ENCODE measurements at regions not wholly inside any gene's neighbourhood (a gene's known extent, or its start where the extent isn't known, plus 50 kb on each side); places are given as distances from the start of the nearest gene placed in this dataset.

- H3K27ac Mint-ChIP-seq: no peak overlapping the region
- 83% methylated on average over 2 of the region's 4 CpGs for WGBS (ENCODE audit: insufficient coverage)
- peaks cover 24 to 27% of the 10 kb centered on the region in 2 donors for H3K9me3 Mint-ChIP-seq
- Histone ChIP-seq H3K27ac (ENCODE audit: low read length) (no peak overlapping the region), H3K4me1 (ENCODE audit: control insufficient read depth, insufficient read depth, low read length) (no peaks in the 10 kb centered on the region), H3K36me3 (ENCODE audit: control insufficient read depth, insufficient read depth, low read length) (no peaks in the 10 kb centered on the region), H3K9me3 (ENCODE audit: control insufficient read depth, insufficient read depth, low read length) (no peaks in the 10 kb centered on the region), H3K27me3 (ENCODE audit: control insufficient read depth, insufficient read depth, low read length) (no peaks in the 10 kb centered on the region), H3K4me3 (ENCODE audit: low read length) (no peak overlapping the region)
- no peak for ATAC-seq
- DNase-seq: no peak
- H3K36me3 Mint-ChIP-seq: no peaks in the 10 kb centered on the region
- TF ChIP-seq CTCF (IDR thresholded peaks at IDR 0.05): no peak
- no peak overlapping the region for H3K4me3 Mint-ChIP-seq
- no peaks in the 10 kb centered on the region for H3K27me3 Mint-ChIP-seq (ENCODE audit: low read depth in 2 of 2)
- intact Hi-C loops (cut with micrococcal nuclease): no loop called here
- no peaks in the 10 kb centered on the region for H3K4me1 Mint-ChIP-seq
These were observed 413.0 kb downstream of the GABRB3 start for GRCh38 chr15:26359855-26360254.

GRCh38 chr15:26358708-26359107 lies 414.2 kb downstream of the GABRB3 start:
- Mint-ChIP-seq H3K4me1 (no peaks in the 10 kb centered on the region), H3K27ac (no peak overlapping the region), H3K4me3 (no peak overlapping the region), H3K9me3 (peaks cover 24 to 27% of the 10 kb centered on the region in 2 donors), H3K36me3 (no peaks in the 10 kb centered on the region), H3K27me3 (ENCODE audit: low read depth in 2 of 2) (no peaks in the 10 kb centered on the region)
- Histone ChIP-seq H3K36me3 (ENCODE audit: control insufficient read depth, insufficient read depth, low read length) (no peaks in the 10 kb centered on the region), H3K27ac (ENCODE audit: low read length) (no peak overlapping the region), H3K4me3 (ENCODE audit: low read length) (no peak overlapping the region), H3K4me1 (ENCODE audit: control insufficient read depth, insufficient read depth, low read length) (no peaks in the 10 kb centered on the region), H3K9me3 (ENCODE audit: control insufficient read depth, insufficient read depth, low read length) (no peaks in the 10 kb centered on the region), H3K27me3 (ENCODE audit: control insufficient read depth, insufficient read depth, low read length) (no peaks in the 10 kb centered on the region)
- intact Hi-C loops (cut with micrococcal nuclease): no loop called here
- TF ChIP-seq CTCF (IDR thresholded peaks at IDR 0.05): no peak
- DNase-seq (no peak), ATAC-seq (no peak)
- WGBS (ENCODE audit: insufficient coverage): 8% methylated on average over 3 of the region's 3 CpGs

- H3K36me3 Mint-ChIP-seq: no peaks in the 10 kb centered on the region
- H3K27me3 Mint-ChIP-seq (ENCODE audit: low read depth in 2 of 2): no peaks in the 10 kb centered on the region
- intact Hi-C loops (cut with micrococcal nuclease): no loop called here
- Histone ChIP-seq H3K9me3 (ENCODE audit: control insufficient read depth, insufficient read depth, low read length) (no peaks in the 10 kb centered on the region), H3K4me1 (ENCODE audit: control insufficient read depth, insufficient read depth, low read length) (no peaks in the 10 kb centered on the region), H3K4me3 (ENCODE audit: low read length) (no peak overlapping the region), H3K27me3 (ENCODE audit: control insufficient read depth, insufficient read depth, low read length) (no peaks in the 10 kb centered on the region), H3K27ac (ENCODE audit: low read length) (no peak overlapping the region), H3K36me3 (ENCODE audit: control insufficient read depth, insufficient read depth, low read length) (no peaks in the 10 kb centered on the region)
- H3K4me1 Mint-ChIP-seq: no peaks in the 10 kb centered on the region
- no peak for ATAC-seq
- no peak for TF ChIP-seq CTCF (IDR thresholded peaks at IDR 0.05)
- H3K4me3 Mint-ChIP-seq: no peak overlapping the region
- H3K9me3 Mint-ChIP-seq: peaks cover 17 to 20% of the 10 kb centered on the region in 2 donors
- 82% methylated on average over 3 of the region's 3 CpGs for WGBS (ENCODE audit: insufficient coverage)
- H3K27ac Mint-ChIP-seq: no peak overlapping the region
- no peak for DNase-seq
These were observed 415.2 kb downstream of the GABRB3 start for GRCh38 chr15:26357653-26358052.

GRCh38 chr15:26355472-26356074 lies 417.3 kb downstream of the GABRB3 start:
- Mint-ChIP-seq H3K27me3 (ENCODE audit: low read depth in 2 of 2) (no peaks in the 10 kb centered on the region), H3K4me1 (no peaks in the 10 kb centered on the region), H3K27ac (no peak overlapping the region), H3K36me3 (no peaks in the 10 kb centered on the region), H3K4me3 (no peak overlapping the region), H3K9me3 (peaks cover 7 to 13% of the 10 kb centered on the region in 2 donors)
- Histone ChIP-seq H3K27me3 (ENCODE audit: control insufficient read depth, insufficient read depth, low read length) (no peaks in the 10 kb centered on the region), H3K4me1 (ENCODE audit: control insufficient read depth, insufficient read depth, low read length) (no peaks in the 10 kb centered on the region), H3K9me3 (ENCODE audit: control insufficient read depth, insufficient read depth, low read length) (no peaks in the 10 kb centered on the region), H3K27ac (ENCODE audit: low read length) (no peak overlapping the region), H3K4me3 (ENCODE audit: low read length) (no peak overlapping the region), H3K36me3 (ENCODE audit: control insufficient read depth, insufficient read depth, low read length) (no peaks in the 10 kb centered on the region)
- 87% methylated on average over 7 of the region's 8 CpGs for WGBS (ENCODE audit: insufficient coverage)
- intact Hi-C loops (cut with micrococcal nuclease): no loop called here
- no peak for DNase-seq
- TF ChIP-seq CTCF (IDR thresholded peaks at IDR 0.05): no peak
- no peak for ATAC-seq

All from natural killer cell (primary cell).